ENCODE measurements at regions not wholly inside any gene's neighbourhood (a gene's known extent, or its start where the extent isn't known, plus 50 kb on each side); places are given as distances from the start of the nearest gene placed in this dataset.
"Not testable (repeated sequence)": the region's sequence is repeated elsewhere in the genome, so short reads cannot be mapped to it uniquely, and the experiment has no call there.

DNA sequence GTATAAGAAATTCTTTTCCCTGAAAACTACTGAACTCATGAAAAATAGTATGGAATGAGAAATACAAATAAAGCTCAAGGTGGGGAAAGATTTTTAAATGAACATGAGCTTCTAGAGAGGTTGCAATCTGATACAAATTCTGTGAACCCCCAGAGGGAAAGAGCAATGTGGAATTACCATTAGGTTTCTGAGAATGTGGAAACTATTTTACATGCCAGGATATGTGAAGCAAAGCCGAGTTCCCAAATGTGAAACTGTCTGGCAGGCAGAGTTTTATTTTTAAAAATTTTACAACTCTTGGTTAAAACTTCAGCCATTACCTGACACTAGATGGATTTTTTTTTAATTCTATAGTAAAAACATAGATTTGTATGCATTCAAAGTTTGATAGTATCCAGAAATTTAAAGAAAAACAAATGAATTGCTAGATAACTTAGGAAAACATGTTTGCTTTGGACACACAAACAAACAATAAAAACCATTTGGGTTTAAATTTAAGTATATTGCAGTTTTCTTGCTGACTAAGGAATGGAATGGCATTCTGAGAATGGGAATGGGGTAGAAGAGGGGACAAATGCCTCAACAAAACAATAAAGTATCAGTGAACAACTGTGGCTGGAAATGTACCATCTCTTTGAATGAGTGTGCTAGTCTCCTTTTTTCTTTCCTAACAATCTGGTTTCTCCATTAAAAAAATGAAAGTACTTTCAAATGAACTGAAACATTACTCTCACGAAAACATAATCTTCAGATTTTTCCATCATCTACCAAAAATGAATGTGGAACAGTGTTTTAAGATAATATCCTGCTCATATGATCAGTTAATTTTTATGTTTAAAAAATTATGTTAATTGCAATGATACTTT, 99.6 kb downstream of the PCDH18 start:
- no peaks in the 10 kb centered on the region for H3K4me1 ChIP-seq (ENCODE audit: control insufficient read depth, insufficient read depth, low read length)
- no peaks in the 10 kb centered on the region for H3K27me3 ChIP-seq (ENCODE audit: control insufficient read depth in 1 of 2, insufficient read depth in 2 of 2, low read length in 2 of 2)
- H3K9ac ChIP-seq (ENCODE audit: low read length in 2 of 2), result no peak overlapping the region
- H3K36me3 ChIP-seq (ENCODE audit: control insufficient read depth in 2 of 2, insufficient read depth in 2 of 2, low read length in 2 of 2), result no peaks in the 10 kb centered on the region
- H3K9me3 ChIP-seq (ENCODE audit: control insufficient read depth in 2 of 2, low read length in 2 of 2), result no peaks in the 10 kb centered on the region
- H3K4me3 ChIP-seq (ENCODE audit: low read length in 2 of 2), result no peak overlapping the region
- H3K27ac ChIP-seq (ENCODE audit: low read length), result no peak overlapping the region

DNA sequence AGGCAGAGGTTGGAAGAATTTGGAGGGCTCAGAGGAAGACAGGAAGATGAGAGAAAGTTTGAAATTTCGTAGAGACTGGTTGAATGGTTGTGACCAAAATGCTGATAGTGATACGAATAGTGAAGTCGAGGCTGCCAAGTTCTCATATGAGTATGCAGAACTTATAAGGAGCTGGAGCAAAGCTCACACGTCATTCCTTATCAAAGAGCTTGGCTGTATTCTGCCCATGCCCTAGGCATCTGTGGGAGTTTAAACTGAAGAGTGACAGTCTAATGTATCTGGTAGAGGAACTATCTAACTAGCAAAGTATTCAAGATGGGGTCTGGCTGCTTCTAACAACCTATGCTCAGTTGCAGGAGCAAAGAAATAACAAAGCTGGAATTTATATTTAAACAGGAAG, 102.1 kb downstream of the PCDH18 start:
- H3K36me3 ChIP-seq (ENCODE audit: control insufficient read depth in 2 of 2, insufficient read depth in 2 of 2, low read length in 2 of 2), result no peaks in the 10 kb centered on the region

DNA sequence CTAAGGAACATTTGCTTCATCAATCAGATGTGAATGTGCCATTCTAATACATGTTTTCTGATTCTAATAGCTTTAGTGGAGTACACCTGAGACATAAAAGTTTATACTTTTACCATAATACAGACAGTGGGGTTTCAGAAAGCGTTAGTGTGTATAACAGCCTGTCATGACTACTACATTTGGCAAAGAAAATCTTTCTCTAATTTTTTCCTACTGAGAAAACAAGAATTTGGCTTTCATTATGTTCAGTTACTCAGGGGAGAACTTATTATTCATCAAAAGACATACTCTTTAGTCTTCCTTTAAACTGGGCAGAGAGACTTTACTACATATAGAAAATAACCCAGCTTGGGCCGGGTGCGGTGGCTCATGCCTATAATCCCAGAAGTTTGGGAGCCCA, 104.9 kb downstream of the PCDH18 start:
- no peak overlapping the region for H3K27ac ChIP-seq (ENCODE audit: low read length)
- H3K4me1 ChIP-seq (ENCODE audit: control insufficient read depth, insufficient read depth, low read length), result no peaks in the 10 kb centered on the region
- no peak overlapping the region for H3K9ac ChIP-seq (ENCODE audit: low read length in 2 of 2)
- no peak overlapping the region for H3K4me3 ChIP-seq (ENCODE audit: low read length in 2 of 2)
- no peaks in the 10 kb centered on the region for H3K36me3 ChIP-seq (ENCODE audit: control insufficient read depth in 2 of 2, insufficient read depth in 2 of 2, low read length in 2 of 2)
- H3K9me3 ChIP-seq (ENCODE audit: control insufficient read depth in 2 of 2, low read length in 2 of 2), result no peaks in the 10 kb centered on the region
- no peaks in the 10 kb centered on the region for H3K27me3 ChIP-seq (ENCODE audit: control insufficient read depth in 1 of 2, insufficient read depth in 2 of 2, low read length in 2 of 2)

More for the DNA sequence above, 102.1 kb downstream of the PCDH18 start:
- H3K27me3 ChIP-seq (ENCODE audit: control insufficient read depth in 1 of 2, insufficient read depth in 2 of 2, low read length in 2 of 2), result no peaks in the 10 kb centered on the region
- H3K4me3 ChIP-seq (ENCODE audit: low read length in 2 of 2), result no peak overlapping the region
- H3K27ac ChIP-seq (ENCODE audit: low read length), result no peak overlapping the region
- H3K9ac ChIP-seq (ENCODE audit: low read length in 2 of 2), result no peak overlapping the region
- no peaks in the 10 kb centered on the region for H3K4me1 ChIP-seq (ENCODE audit: control insufficient read depth, insufficient read depth, low read length)
- no peaks in the 10 kb centered on the region for H3K9me3 ChIP-seq (ENCODE audit: control insufficient read depth in 2 of 2, low read length in 2 of 2)

DNA sequence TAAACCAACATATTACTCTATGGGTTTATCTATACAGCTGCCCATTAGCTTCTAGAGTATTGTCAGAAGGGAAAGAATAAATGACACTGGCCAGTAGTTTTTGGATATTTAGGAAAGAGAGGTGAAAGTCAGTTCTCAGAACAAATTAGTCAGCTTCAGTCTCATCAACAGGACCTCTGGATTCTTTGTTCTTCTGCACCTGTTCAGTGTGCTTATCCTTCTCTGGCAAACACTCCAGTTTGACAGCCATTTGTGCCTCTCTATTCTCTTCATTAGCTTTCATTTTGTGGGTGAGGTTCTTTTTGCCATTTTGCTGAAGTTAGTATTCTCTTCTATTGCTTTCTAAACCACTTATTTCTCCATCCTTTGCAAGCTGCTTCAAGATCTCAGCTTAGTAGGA, 107.0 kb downstream of the PCDH18 start:
- H3K27me3 ChIP-seq (ENCODE audit: control insufficient read depth in 1 of 2, insufficient read depth in 2 of 2, low read length in 2 of 2), result no peaks in the 10 kb centered on the region
- no peak overlapping the region for H3K9ac ChIP-seq (ENCODE audit: low read length in 2 of 2)
- H3K4me1 ChIP-seq (ENCODE audit: control insufficient read depth, insufficient read depth, low read length), result no peaks in the 10 kb centered on the region
- no peak overlapping the region for H3K27ac ChIP-seq (ENCODE audit: low read length)
- H3K36me3 ChIP-seq (ENCODE audit: control insufficient read depth in 2 of 2, insufficient read depth in 2 of 2, low read length in 2 of 2), result no peaks in the 10 kb centered on the region
- no peak overlapping the region for H3K4me3 ChIP-seq (ENCODE audit: low read length in 2 of 2)
- no peaks in the 10 kb centered on the region for H3K9me3 ChIP-seq (ENCODE audit: control insufficient read depth in 2 of 2, low read length in 2 of 2)

DNA sequence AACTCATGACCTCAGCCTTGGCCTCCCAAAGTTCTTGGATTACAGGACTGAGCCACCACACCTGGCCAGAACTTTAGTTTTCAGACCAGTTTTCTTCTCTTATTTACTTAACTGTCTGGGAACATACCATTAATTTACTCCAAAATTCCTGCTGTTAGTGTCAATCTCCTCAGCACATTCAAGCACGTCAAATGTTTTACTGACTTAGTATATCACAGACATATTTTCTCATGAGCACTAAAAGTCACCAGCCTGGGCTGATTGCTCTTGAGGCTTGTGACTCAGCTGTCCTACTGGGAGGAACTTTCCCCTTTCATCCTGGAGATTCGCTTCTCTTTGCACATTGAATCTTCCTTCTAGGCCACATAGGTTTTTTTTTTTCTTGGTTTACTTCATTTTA, 109.6 kb downstream of the PCDH18 start:
- no peak overlapping the region for H3K4me3 ChIP-seq (ENCODE audit: low read length in 2 of 2)
- no peaks in the 10 kb centered on the region for H3K36me3 ChIP-seq (ENCODE audit: control insufficient read depth in 2 of 2, insufficient read depth in 2 of 2, low read length in 2 of 2)
- no peaks in the 10 kb centered on the region for H3K4me1 ChIP-seq (ENCODE audit: control insufficient read depth, insufficient read depth, low read length)
- no peaks in the 10 kb centered on the region for H3K9me3 ChIP-seq (ENCODE audit: control insufficient read depth in 2 of 2, low read length in 2 of 2)
- no peaks in the 10 kb centered on the region for H3K27me3 ChIP-seq (ENCODE audit: control insufficient read depth in 1 of 2, insufficient read depth in 2 of 2, low read length in 2 of 2)
- no peak overlapping the region for H3K9ac ChIP-seq (ENCODE audit: low read length in 2 of 2)
- no peak overlapping the region for H3K27ac ChIP-seq (ENCODE audit: low read length)

DNA sequence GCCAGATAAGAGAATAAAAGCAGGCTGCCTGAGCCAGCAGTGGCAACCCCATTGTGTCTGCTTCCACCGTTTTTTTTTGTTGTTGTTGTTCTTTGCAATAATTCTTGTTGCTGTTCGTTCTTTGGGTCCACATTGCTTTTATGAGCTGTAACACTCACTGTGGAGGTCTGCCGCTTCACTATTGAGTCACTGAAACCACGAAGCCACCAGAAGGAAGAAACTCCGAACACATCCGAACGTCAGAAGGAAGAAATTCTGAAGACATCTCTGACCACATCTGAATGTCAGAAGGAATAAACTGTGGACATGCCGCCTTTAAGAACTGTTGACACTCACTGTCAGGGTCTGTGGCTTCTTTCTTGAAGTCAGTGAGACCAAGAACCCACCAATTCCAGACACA, 110.5 kb downstream of the PCDH18 start:
- no peaks in the 10 kb centered on the region for H3K9me3 ChIP-seq (ENCODE audit: control insufficient read depth in 2 of 2, low read length in 2 of 2)

DNA sequence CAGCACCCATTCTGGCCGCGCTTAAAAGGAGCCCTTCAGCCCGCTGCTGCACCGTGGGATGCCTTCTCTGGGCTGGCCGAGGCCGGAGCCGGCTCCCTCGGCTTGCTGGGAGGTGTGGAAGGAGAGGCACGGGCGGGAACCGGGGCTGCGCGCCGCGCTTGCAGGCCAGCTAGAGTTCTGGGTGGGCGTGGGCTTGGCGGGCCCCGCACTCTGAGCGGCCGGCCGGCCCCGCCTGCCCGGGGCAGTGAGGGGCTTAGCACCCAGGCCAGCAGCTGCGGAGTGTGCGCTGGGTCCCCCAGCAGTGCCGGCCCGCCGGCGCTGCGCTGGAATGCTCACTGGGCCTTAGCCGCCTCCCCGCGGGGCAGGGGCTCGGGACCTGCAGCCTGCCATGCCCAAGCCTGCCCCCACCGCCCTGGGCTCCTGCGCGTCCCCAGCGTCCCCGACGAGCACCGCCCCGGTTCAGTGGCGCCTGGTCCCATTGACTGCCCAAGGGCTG, 111.3 kb downstream of the PCDH18 start:
- Histone ChIP-seq H3K27ac (ENCODE audit: low read length) (no peak overlapping the region), H3K9ac (ENCODE audit: low read length in 2 of 2) (no peak overlapping the region), H3K4me3 (ENCODE audit: low read length in 2 of 2) (no peak overlapping the region), H3K36me3 (ENCODE audit: control insufficient read depth in 2 of 2, insufficient read depth in 2 of 2, low read length in 2 of 2) (no peaks in the 10 kb centered on the region), H3K4me1 (ENCODE audit: control insufficient read depth, insufficient read depth, low read length) (no peaks in the 10 kb centered on the region), H3K27me3 (ENCODE audit: control insufficient read depth in 1 of 2, insufficient read depth in 2 of 2, low read length in 2 of 2) (no peaks in the 10 kb centered on the region), H3K9me3 (ENCODE audit: control insufficient read depth in 2 of 2, low read length in 2 of 2) (no peaks in the 10 kb centered on the region)

More for the DNA sequence above, 110.5 kb downstream of the PCDH18 start:
- Histone ChIP-seq H3K36me3 (ENCODE audit: control insufficient read depth in 2 of 2, insufficient read depth in 2 of 2, low read length in 2 of 2) (no peaks in the 10 kb centered on the region), H3K9ac (ENCODE audit: low read length in 2 of 2) (no peak overlapping the region), H3K27ac (ENCODE audit: low read length) (no peak overlapping the region), H3K27me3 (ENCODE audit: control insufficient read depth in 1 of 2, insufficient read depth in 2 of 2, low read length in 2 of 2) (no peaks in the 10 kb centered on the region), H3K4me1 (ENCODE audit: control insufficient read depth, insufficient read depth, low read length) (no peaks in the 10 kb centered on the region), H3K4me3 (ENCODE audit: low read length in 2 of 2) (no peak overlapping the region)

DNA sequence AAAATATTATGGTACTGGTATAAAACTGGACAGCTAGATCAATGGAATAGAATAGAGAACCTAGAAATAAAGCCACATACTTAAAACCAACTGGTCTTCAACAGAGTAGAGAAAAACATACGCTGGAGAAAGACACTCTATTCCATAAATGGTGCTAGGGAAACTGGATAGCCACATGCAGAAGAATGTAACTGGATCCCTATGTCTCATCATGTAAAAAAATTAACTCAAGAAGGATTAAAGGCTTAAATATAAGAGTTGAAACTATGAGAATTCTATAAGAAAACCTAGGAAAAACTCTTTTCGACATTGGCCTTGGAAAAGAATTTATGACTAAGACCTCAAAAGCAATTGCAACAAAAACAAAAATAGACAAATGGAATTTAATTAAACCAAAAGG, 114.6 kb downstream of the PCDH18 start:
- no peaks in the 10 kb centered on the region for H3K36me3 ChIP-seq (ENCODE audit: control insufficient read depth in 2 of 2, insufficient read depth in 2 of 2, low read length in 2 of 2)
- no peaks in the 10 kb centered on the region for H3K27me3 ChIP-seq (ENCODE audit: control insufficient read depth in 1 of 2, insufficient read depth in 2 of 2, low read length in 2 of 2)
- no peak overlapping the region for H3K4me3 ChIP-seq (ENCODE audit: low read length in 2 of 2)
- H3K9ac ChIP-seq (ENCODE audit: low read length in 2 of 2), result no peak overlapping the region
- no peak overlapping the region for H3K27ac ChIP-seq (ENCODE audit: low read length)
- no peaks in the 10 kb centered on the region for H3K4me1 ChIP-seq (ENCODE audit: control insufficient read depth, insufficient read depth, low read length)
- no peaks in the 10 kb centered on the region for H3K9me3 ChIP-seq (ENCODE audit: control insufficient read depth in 2 of 2, low read length in 2 of 2)

DNA sequence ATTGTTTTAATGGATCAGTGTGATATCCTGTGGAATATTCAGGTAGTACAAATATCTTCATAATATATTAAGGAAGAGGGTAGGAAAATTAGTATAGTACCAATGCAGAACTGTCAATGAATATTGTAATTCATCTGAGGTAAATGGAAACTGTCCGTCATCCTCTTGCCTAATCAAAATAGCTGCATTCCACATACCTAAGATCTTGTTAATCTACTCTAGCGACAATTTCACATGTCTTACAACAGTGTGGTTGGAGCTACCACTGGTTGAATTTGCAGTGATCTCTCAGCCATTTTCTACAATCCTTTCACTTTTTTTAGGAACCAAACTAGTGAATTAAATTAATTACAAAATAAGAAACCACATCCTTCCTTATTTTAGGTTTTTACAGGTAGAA, 117.5 kb downstream of the PCDH18 start:
- Histone ChIP-seq H3K27ac (ENCODE audit: low read length) (no peak overlapping the region), H3K36me3 (ENCODE audit: control insufficient read depth in 2 of 2, insufficient read depth in 2 of 2, low read length in 2 of 2) (no peaks in the 10 kb centered on the region), H3K4me1 (ENCODE audit: control insufficient read depth, insufficient read depth, low read length) (no peaks in the 10 kb centered on the region), H3K4me3 (ENCODE audit: low read length in 2 of 2) (no peak overlapping the region), H3K9me3 (ENCODE audit: control insufficient read depth in 2 of 2, low read length in 2 of 2) (no peaks in the 10 kb centered on the region), H3K9ac (ENCODE audit: low read length in 2 of 2) (no peak overlapping the region), H3K27me3 (ENCODE audit: control insufficient read depth in 1 of 2, insufficient read depth in 2 of 2, low read length in 2 of 2) (no peaks in the 10 kb centered on the region)

DNA sequence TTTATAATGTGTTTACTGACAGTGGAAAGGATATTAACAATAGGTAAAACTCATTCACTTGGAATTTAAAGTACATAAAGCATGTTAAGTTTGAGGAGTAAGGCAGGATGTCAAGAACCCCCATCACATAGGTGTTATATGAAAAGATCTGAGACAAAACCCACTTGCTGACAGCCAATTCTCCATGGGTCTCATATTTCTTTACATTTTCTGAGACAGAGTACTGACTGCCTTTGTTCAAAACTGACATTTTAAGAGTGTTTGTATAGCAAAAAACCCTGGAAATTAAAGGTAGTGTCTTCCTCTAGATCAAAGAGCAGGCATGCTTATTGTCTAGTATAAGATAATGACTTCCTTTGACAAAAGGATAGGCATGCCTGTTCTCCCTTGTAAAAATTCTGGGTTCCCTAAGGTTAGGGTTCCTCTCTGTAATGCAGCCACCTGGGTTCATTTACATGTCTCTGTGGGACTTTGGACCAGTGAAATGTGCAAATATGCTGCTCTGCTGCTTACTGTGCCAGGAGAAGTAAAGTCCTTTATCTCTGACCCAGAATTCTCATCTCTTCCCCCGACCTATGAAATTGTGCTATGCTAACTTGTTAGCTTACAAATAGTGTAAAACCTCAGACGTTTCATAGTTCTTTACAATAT, 123.6 kb downstream of the PCDH18 start:
- no peaks in the 10 kb centered on the region for H3K4me1 ChIP-seq (ENCODE audit: control insufficient read depth, insufficient read depth, low read length)
- H3K36me3 ChIP-seq (ENCODE audit: control insufficient read depth in 2 of 2, insufficient read depth in 2 of 2, low read length in 2 of 2), result no peaks in the 10 kb centered on the region
- H3K27me3 ChIP-seq (ENCODE audit: control insufficient read depth in 1 of 2, insufficient read depth in 2 of 2, low read length in 2 of 2), result no peaks in the 10 kb centered on the region
- no peak overlapping the region for H3K9ac ChIP-seq (ENCODE audit: low read length in 2 of 2)
- H3K4me3 ChIP-seq (ENCODE audit: low read length in 2 of 2), result no peak overlapping the region
- no peaks in the 10 kb centered on the region for H3K9me3 ChIP-seq (ENCODE audit: control insufficient read depth in 2 of 2, low read length in 2 of 2)
- no peak overlapping the region for H3K27ac ChIP-seq (ENCODE audit: low read length)

DNA sequence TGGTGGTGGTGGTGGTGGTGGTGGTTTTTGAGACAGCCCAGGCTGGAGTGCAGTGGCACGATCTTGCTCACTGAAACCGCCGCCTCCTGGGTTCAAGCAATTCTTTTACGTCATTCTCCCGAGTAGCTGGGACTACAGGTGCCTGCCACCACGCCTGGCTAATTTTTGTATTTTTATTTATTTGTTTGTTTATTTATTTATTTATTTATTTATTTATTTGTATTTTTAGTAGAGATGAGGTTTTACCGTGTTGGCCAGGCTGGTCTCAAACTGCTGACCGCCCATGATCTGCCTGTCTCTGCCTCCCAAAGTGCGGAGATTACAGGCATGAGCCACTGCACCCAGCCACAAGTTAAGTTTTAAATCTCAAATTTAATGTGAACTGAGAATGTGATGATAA, 126.5 kb downstream of the PCDH18 start:
- H3K27ac ChIP-seq (ENCODE audit: low read length); H3K27me3 ChIP-seq (ENCODE audit: control insufficient read depth in 1 of 2, insufficient read depth in 2 of 2, low read length in 2 of 2); H3K9me3 ChIP-seq (ENCODE audit: control insufficient read depth in 2 of 2, low read length in 2 of 2); H3K4me1 ChIP-seq (ENCODE audit: control insufficient read depth, insufficient read depth, low read length); H3K36me3 ChIP-seq (ENCODE audit: control insufficient read depth in 2 of 2, insufficient read depth in 2 of 2, low read length in 2 of 2); H3K9ac ChIP-seq (ENCODE audit: low read length in 2 of 2); H3K4me3 ChIP-seq (ENCODE audit: low read length in 2 of 2): not testable (repeated sequence)

Measured in stomach smooth muscle (tissue), 2 donors.